ENCODE measurements at regions not wholly inside any gene's neighbourhood (a gene's known extent, or its start where the extent isn't known, plus 50 kb on each side); places are given as distances from the start of the nearest gene placed in this dataset.

- TF ChIP-seq CTCF (IDR thresholded peaks at IDR 0.05) (no peak), POLR2AphosphoS5 (IDR thresholded peaks at IDR 0.05) (no peak)
Measured at GRCh38 chr11:24240496-24241175, 256.2 kb upstream of the LUZP2 start.

Data from suprapubic skin (tissue), 3 donors.